Kidney (tissue), 13 donors: ENCODE measurements at regions not wholly inside any gene's neighbourhood (a gene's known extent, or its start where the extent isn't known, plus 50 kb on each side); places are given as distances from the start of the nearest gene placed in this dataset.

Experiments
- DNase-seq, 5 donors: peaks; one replicate each; pipeline ENCODE4 v3.0.0-alpha.2; 2013 to 2020
- FAIRE-seq: peaks from 2 replicates; lab custom pipeline; 2012; peaks lifted over from hg19 to GRCh38; lab: Jason Lieb, UNC
- H3K27ac ChIP-seq, 2 donors: one replicate each; pipeline ENCODE4 v1.7.0; 2013; ENCODE audit warnings: low read depth in 2 of 2, low read length in 2 of 2, inconsistent platforms in 1 of 2
- H3K27me3 ChIP-seq: one replicate; pipeline ENCODE4 v1.7.1; 2013; ENCODE audit warnings: low read length, inconsistent platforms; ENCODE audit not compliant: control insufficient read depth, insufficient read depth
- H3K36me3 ChIP-seq, 3 donors: one replicate each; pipeline versions ENCODE4 v1.7.0 to v1.7.1; 2013; ENCODE audit warnings: low read length in 3 of 3, control low read depth in 1 of 3, inconsistent platforms in 1 of 3; ENCODE audit not compliant: insufficient read depth in 3 of 3, control insufficient read depth in 2 of 3
- H3K4me1 ChIP-seq, 3 donors: one replicate each; pipeline versions ENCODE4 v1.7.0 to v1.7.1; 2013; ENCODE audit warnings: low read length in 3 of 3, inconsistent platforms in 1 of 3, low read depth in 1 of 3; ENCODE audit not compliant: control insufficient read depth in 2 of 3, insufficient read depth in 2 of 3
- H3K4me3 ChIP-seq, 3 donors: one replicate each; pipeline versions ENCODE4 v1.7.0 to v1.8.1; 2013; ENCODE audit warnings: low read length in 3 of 3, control low read depth in 1 of 3, inconsistent platforms in 1 of 3
- H3K9ac ChIP-seq, 3 donors: one replicate each; pipeline versions ENCODE4 v1.7.0 to v1.7.1; 2013; ENCODE audit warnings: low read length in 3 of 3, control low read depth in 1 of 3, inconsistent platforms in 1 of 3
- H3K9me3 ChIP-seq, 3 donors: one replicate each; pipeline versions ENCODE4 v1.7.0 to v1.7.1; 2013; ENCODE audit warnings: low read length in 3 of 3, control low read depth in 1 of 3, inconsistent platforms in 1 of 3; ENCODE audit not compliant: control insufficient read depth in 2 of 3, insufficient read depth in 1 of 3
- CTCF ChIP-seq: IDR thresholded peaks from 3 replicates; pipeline ENCODE4 v1.5.1; 2012; ENCODE audit warnings: mild to moderate bottlenecking, moderate library complexity, borderline replicate concordance; ENCODE audit not compliant: insufficient read depth; ENCODE audit errors: extremely low read depth
- intact Hi-C: fragments of 100-400 bp; cut with DNase I; formaldehyde crosslinking; loops from one replicate; pipeline ENCODE4 v1.11.1; 2022
- donor health status: control.
- donor health status: control.
- donor health status: control.
- donor health status: control.
- donor health status: control.
- donor health status: DM: yes; HTN: yes; CAD: no.
- donor health status: Normal renal cell carcinoma (clear cell type).

GRCh38 chr4:117378942-117379341, 293.6 kb upstream of the TRAM1L1 start:
- H3K27ac ChIP-seq, result no peak overlapping the region
- H3K4me3 ChIP-seq, result no peak overlapping the region
- H3K36me3 ChIP-seq, result no peaks in the 10 kb centered on the region
- no peaks in the 10 kb centered on the region for H3K4me1 ChIP-seq
- no peak for TF ChIP-seq CTCF
- no peaks in the 10 kb centered on the region for H3K27me3 ChIP-seq
- no peak for FAIRE-seq
- no peak overlapping the region for H3K9ac ChIP-seq
- H3K9me3 ChIP-seq, result no peaks in the 10 kb centered on the region
- intact Hi-C loops, result no loop called here
- no peak for DNase-seq

- Histone ChIP-seq H3K9me3 (no peaks in the 10 kb centered on the region), H3K36me3 (no peaks in the 10 kb centered on the region), H3K27ac (no peak overlapping the region), H3K27me3 (no peaks in the 10 kb centered on the region), H3K4me3 (no peak overlapping the region), H3K4me1 (no peaks in the 10 kb centered on the region), H3K9ac (no peak overlapping the region)
- FAIRE-seq, result no peak
- no peak for TF ChIP-seq CTCF
- intact Hi-C loops, result no loop called here
- DNase-seq, result no peak
Observed at GRCh38 chr4:117383468-117383867, 298.1 kb upstream of the TRAM1L1 start.

GRCh38 chr4:117385526-117385925, 300.1 kb upstream of the TRAM1L1 start:
- Histone ChIP-seq H3K4me3 (no peak overlapping the region), H3K27ac (no peak overlapping the region), H3K4me1 (no peaks in the 10 kb centered on the region), H3K9me3 (no peaks in the 10 kb centered on the region), H3K36me3 (no peaks in the 10 kb centered on the region), H3K27me3 (no peaks in the 10 kb centered on the region), H3K9ac (no peak overlapping the region)
- TF ChIP-seq CTCF, result no peak
- no peak for FAIRE-seq
- intact Hi-C loops, result no loop called here
- DNase-seq, result no peak

- Histone ChIP-seq H3K9me3 (no peaks in the 10 kb centered on the region), H3K27ac (no peak overlapping the region), H3K27me3 (no peaks in the 10 kb centered on the region), H3K4me1 (no peaks in the 10 kb centered on the region), H3K4me3 (no peak overlapping the region), H3K36me3 (no peaks in the 10 kb centered on the region), H3K9ac (no peak overlapping the region)
- no peak for FAIRE-seq
- TF ChIP-seq CTCF, result no peak
- DNase-seq, result no peak
- intact Hi-C loops, result no loop called here
Observed at GRCh38 chr4:117387072-117387471, 301.7 kb upstream of the TRAM1L1 start.
